Urothelium cell line (cell line): ENCODE measurements at regions not wholly inside any gene's neighbourhood (a gene's known extent, or its start where the extent isn't known, plus 50 kb on each side); places are given as distances from the start of the nearest gene placed in this dataset.

Source experiments
- DNase-seq: peaks from one replicate; pipeline ENCODE4 v3.0.0; 2011; ENCODE audit warnings: low spot score, mixed read lengths
- FAIRE-seq: peaks from 2 replicates; lab custom pipeline; 2011; peaks lifted over from hg19 to GRCh38; lab: Jason Lieb, UNC

GRCh38 chr3:31408720-31409119 lies 124.0 kb upstream of the STT3B start:
- DNase-seq: no peak
- no peak for FAIRE-seq

- FAIRE-seq: no peak
- no peak for DNase-seq
These were observed 123.3 kb upstream of the STT3B start for GRCh38 chr3:31409389-31409788.

- FAIRE-seq (no peak), DNase-seq (no peak)
These were observed 122.9 kb upstream of the STT3B start for GRCh38 chr3:31409866-31410265.

- DNase-seq: no peak
These were observed 122.3 kb upstream of the STT3B start for GRCh38 chr3:31410411-31410810.

GRCh38 chr3:31412832-31413231 lies 119.9 kb upstream of the STT3B start:
- FAIRE-seq (no peak), DNase-seq (peak; percentile 40)

More at GRCh38 chr3:31410411-31410810, 122.3 kb upstream of the STT3B start:
- no peak for FAIRE-seq

GRCh38 chr3:31413515-31413914 lies 119.2 kb upstream of the STT3B start:
- FAIRE-seq (no peak), DNase-seq (no peak)

- FAIRE-seq: no peak
- DNase-seq: no peak
These were observed 115.7 kb upstream of the STT3B start for GRCh38 chr3:31416980-31417379.

GRCh38 chr3:31417486-31417885 lies 115.2 kb upstream of the STT3B start:
- FAIRE-seq (no peak), DNase-seq (no peak)

- no peak for DNase-seq
- FAIRE-seq: no peak
These were observed 112.4 kb upstream of the STT3B start for GRCh38 chr3:31420311-31420710.

GRCh38 chr3:31421314-31422048 lies 111.2 kb upstream of the STT3B start:
- DNase-seq: no peak
- no peak for FAIRE-seq

- no peak for FAIRE-seq
- no peak for DNase-seq
These were observed 110.5 kb upstream of the STT3B start for GRCh38 chr3:31422237-31422636.

GRCh38 chr3:31423482-31423881 lies 109.2 kb upstream of the STT3B start:
- DNase-seq (no peak), FAIRE-seq (no peak)

- no peak for FAIRE-seq
- DNase-seq: no peak
These were observed 107.3 kb upstream of the STT3B start for GRCh38 chr3:31425401-31425800.

- no peak for FAIRE-seq
- DNase-seq: no peak
These were observed 105.1 kb upstream of the STT3B start for GRCh38 chr3:31427623-31428022.

GRCh38 chr3:31431321-31431720 lies 101.4 kb upstream of the STT3B start:
- DNase-seq (no peak), FAIRE-seq (no peak)

GRCh38 chr3:31432897-31433678 lies 99.6 kb upstream of the STT3B start:
- no peak for FAIRE-seq
- no peak for DNase-seq

GRCh38 chr3:31433679-31433992 lies 99.1 kb upstream of the STT3B start:
- DNase-seq: no peak
- FAIRE-seq: no peak

GRCh38 chr3:31434819-31435218 lies 97.9 kb upstream of the STT3B start:
- no peak for DNase-seq
- FAIRE-seq: no peak

GRCh38 chr3:31436830-31437229 lies 95.9 kb upstream of the STT3B start:
- FAIRE-seq (no peak), DNase-seq (no peak)

- no peak for DNase-seq
- FAIRE-seq: no peak
These were observed 94.0 kb upstream of the STT3B start for GRCh38 chr3:31438742-31439141.

- no peak for FAIRE-seq
- DNase-seq: no peak
These were observed 92.6 kb upstream of the STT3B start for GRCh38 chr3:31439890-31440750.

GRCh38 chr3:31440878-31441277 lies 91.8 kb upstream of the STT3B start:
- DNase-seq (no peak), FAIRE-seq (no peak)
